ENCODE measurements at regions not wholly inside any gene's neighbourhood (a gene's known extent, or its start where the extent isn't known, plus 50 kb on each side); places are given as distances from the start of the nearest gene placed in this dataset.

GRCh38 chr2:161005170-161005569, 155.1 kb upstream of the TANK start:
- TF ChIP-seq CTCF (optimal IDR thresholded peaks at IDR 0.05 in 1 of 3, IDR thresholded peaks at IDR 0.05 in 1 of 3, conservative IDR thresholded peaks at IDR 0.05 in 1 of 3; ENCODE audit: extremely low read depth in 1 of 3, insufficient read depth in 2 of 3, low read length in 3 of 3) (no peak), EZH2 (IDR thresholded peaks at IDR 0.05; ENCODE audit: low read length) (no peak)

Measured in keratinocyte (primary cell).